ENCODE measurements at regions not wholly inside any gene's neighbourhood (a gene's known extent, or its start where the extent isn't known, plus 50 kb on each side); places are given as distances from the start of the nearest gene placed in this dataset.

DNA sequence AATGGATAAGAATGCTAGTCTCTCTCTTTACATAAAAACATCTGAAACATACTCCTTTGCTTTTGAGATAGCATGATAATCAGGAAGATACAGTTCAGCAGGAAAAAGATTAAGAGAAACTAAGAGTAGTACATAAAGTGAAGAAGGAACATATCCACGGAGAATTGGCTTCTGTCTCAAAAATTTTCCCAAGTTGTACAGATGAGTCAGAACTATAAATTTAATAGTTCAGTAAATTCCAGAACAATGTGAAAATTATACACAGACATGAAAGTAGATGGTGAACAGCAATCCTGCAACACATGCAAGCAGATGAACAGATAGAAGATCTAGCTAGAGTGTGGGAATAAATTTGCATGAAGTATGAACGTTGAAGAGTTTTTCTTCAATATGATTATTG is 691.4 kb upstream of the RIOK2 start:
- no peak for DNase-seq

- DNase-seq: no peak
Observed at GRCh38 chr5:97876272-97876671, 693.2 kb upstream of the RIOK2 start.

- DNase-seq: no peak
Observed at GRCh38 chr5:97877588-97877987, 694.5 kb upstream of the RIOK2 start.

DNA sequence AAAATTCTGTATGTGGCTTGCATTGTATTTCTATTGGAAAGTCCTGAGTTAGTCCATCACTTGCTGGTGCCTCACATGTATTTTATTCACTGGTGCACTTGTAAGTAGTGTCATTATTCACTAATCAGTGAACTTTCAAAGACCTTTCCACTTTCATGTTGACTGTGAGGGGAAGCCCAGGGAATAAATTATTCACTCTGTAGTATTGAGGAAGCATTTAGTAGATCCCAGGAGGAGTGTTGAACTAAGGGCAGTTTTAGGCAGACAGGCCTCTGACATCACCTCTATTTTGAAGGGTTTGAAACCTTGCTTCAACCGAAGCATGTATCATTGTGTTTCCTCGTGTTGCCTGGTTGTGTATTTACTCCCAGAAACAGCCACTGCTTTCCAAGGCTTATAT is 705.4 kb upstream of the RIOK2 start:
- DNase-seq: no peak

DNA sequence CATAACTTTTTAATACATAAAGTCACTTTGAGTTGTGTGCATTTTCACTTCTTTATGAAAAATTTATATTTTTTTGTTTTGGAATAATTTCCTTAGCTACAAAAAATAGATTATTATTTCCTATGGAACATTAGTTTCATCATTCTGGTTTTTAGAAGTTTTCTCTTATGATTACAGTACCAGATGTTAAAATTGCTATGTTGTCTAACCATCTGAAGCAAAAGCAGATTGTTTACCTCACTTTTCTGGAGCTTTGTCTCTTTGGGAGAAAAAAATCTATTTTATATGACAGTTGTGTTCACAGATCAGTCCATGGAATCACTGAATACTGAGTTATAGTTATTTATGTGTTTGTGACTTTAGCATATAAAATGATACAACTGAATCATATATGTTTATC is 708.9 kb upstream of the RIOK2 start:
- DNase-seq: no peak

DNA sequence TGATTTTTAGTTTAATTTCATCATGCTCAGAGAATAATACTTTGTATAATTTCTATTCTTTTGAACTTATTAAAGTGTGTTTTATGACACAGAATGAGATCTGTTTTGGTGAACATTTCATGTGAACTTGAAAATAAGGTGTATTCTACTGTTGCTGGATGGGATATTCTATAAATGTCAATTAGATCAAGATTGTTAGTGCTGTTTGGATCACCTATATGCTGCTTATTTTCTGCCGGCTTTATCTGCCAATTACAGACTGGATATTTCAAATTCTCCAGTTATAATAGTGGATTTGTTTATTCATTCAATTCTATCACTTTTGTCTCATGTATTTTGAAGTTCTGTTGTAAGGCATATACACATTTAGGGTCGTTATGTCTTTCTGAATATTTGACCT is 720.7 kb upstream of the RIOK2 start:
- no peak for DNase-seq

- no peak for DNase-seq
Observed at GRCh38 chr5:97906135-97906534, 723.1 kb upstream of the RIOK2 start.

DNA sequence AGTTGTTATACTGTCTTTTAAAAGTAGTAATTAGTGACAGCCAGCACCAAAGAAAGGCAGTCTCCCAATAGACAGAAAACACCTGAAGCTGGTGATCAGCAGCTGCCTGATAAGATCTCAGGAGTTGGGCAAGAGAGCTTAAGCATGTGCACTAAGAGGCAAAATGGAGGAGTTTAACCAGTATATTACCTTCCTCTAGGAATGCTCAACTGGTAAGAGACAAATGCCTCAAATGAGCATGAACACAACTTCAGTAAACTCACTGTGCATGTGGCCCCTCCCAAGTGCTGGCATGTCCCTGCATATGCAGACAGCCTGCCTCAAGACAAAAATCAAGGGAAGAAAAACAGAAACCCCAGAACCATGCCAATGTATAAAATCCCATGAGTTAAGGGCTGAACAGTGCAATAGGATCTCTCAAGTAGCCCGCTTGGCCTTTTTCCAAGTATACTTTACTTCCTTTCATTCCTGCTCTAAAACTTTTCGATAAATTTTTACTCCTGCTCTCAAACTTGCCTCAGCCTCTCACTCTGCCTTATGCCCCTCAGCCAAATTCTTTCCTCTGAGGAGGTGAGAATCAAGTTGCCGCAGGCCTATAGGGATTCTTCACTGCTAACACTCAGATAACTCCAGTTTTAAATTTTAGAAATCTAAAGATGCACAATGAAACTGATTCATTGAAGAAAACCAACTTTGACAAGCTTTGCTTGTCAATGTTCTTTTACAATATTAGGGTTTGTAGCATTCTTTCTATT is 724.8 kb upstream of the RIOK2 start:
- DNase-seq: no peak

GRCh38 chr5:97909541-97909940 is 726.5 kb upstream of the RIOK2 start:
- no peak for DNase-seq

DNA sequence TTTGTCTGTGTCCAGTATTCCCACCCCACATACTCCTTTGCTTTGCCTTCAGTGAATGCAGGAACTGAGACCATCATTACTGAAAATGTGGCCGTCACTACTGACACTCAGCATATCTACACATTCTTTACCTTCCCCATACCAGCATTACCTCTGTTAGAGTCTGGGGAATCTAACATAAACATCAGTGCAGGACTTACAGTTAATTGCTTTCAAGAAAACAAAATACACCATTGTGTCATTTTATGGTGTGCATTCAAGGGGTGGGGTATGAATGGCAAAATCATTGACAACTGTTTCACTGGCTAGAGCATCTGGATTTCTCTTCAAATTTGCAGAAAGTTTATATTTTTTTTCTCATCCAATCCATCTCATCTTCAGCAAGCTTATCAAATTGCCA is 731.4 kb upstream of the RIOK2 start:
- no peak for DNase-seq

- DNase-seq: no peak
Observed at GRCh38 chr5:97915106-97915505, 732.1 kb upstream of the RIOK2 start.

GRCh38 chr5:97918057-97918456 is 735.0 kb upstream of the RIOK2 start:
- no peak for DNase-seq

DNA sequence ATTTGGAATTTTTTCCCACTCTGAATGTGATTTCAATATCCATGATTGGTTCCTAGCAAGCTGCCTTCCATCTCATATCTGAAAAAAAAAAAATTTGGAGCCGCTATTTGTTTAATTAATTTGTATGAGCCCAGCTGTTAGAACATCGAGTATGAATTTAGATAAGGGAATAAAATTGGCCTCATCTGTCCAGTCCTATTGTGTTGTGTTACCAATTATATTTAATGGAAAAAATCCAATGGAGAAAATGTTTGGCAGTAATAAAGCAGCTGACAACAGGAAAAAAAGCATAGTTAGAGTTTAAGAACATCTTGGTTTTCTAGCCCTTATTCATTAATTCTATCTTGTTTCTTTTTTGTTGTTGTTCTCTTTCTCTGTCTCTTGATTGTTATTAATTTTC is 735.6 kb upstream of the RIOK2 start:
- DNase-seq: no peak

GRCh38 chr5:97919719-97920118 is 736.7 kb upstream of the RIOK2 start:
- no peak for DNase-seq

GRCh38 chr5:97922776-97923175 is 739.7 kb upstream of the RIOK2 start:
- no peak for DNase-seq

DNA sequence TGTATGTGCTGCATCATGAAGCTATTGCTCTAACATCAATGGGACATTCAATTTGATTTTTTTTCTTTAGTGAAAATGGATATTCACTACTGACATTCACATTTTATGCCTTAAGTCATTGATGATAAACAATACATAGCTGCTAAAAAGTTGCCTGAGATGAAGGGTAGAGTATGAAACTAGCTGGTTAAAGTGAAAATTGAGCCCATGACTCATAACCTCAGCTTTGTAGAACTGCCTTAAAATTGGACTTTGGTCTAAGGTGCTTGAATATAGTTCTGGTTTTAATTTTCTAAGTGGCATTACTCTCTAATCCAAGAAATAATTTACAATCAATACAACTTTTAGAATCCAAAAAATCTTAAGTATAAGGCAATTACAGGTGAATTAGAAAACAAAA is 740.4 kb upstream of the RIOK2 start:
- DNase-seq: no peak

DNA sequence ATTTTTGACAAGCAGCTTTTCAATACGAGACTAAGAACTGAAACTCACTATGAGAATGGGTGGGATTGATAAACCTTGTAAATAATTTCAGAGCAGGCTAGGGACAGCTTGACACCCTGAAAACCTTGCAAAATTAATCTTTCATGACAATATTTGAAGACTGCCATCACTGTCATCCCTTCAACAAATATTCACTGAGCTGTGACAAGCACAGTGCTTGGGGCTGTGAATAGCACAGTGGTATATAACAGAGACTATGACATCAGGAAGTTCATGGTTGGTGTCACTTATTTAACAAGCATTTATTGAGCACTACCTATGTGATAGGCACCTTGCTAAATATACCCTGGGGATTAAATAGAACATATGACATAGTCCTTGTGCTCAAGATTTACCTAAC is 741.0 kb upstream of the RIOK2 start:
- DNase-seq: no peak

- DNase-seq: no peak
Observed at GRCh38 chr5:97929383-97929782, 746.3 kb upstream of the RIOK2 start.

DNA sequence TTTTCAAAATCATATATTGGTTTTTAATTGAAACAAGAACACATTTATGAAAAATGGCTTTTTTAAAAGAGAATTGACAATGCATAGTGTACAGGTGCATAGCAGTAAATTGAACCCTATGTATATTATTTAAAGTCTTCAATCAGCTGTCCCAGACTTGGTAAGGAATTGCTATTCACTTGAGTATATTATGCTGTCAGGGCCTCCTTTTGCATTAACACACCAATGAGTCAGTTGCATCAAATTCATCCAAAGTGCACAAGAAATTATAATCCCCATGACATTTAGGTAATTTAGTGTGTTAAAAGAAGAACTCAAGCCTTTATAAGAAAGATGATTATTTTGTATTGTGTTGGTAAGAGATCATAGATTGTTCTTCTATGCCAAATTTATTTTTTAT is 748.8 kb upstream of the RIOK2 start:
- no peak for DNase-seq

- no peak for DNase-seq
Observed at GRCh38 chr5:97936231-97936630, 753.2 kb upstream of the RIOK2 start.

GRCh38 chr5:97937846-97938245 is 754.8 kb upstream of the RIOK2 start:
- DNase-seq: no peak

DNA sequence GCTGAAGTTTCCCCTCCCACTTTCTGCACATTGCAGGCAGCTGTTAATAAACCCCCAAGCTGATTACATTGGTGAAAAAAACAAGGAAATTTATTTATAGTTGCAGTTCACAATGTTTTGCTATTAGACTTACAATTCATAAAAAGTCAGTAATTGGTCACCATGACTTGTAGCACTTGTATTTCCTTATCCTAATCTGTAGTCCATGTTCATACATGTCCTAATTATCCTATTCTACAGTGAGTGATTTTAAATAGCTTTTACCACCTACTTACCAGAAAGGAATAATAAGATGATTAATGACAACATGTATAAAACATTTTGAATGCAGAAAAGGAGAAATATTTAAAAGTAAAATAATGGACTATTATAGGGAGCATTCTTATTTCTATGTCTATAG is 760.0 kb upstream of the RIOK2 start:
- no peak for DNase-seq

- DNase-seq: no peak
Observed at GRCh38 chr5:97951139-97951538, 768.1 kb upstream of the RIOK2 start.

- DNase-seq: no peak
Observed at GRCh38 chr5:97955450-97955849, 772.4 kb upstream of the RIOK2 start.

DNA sequence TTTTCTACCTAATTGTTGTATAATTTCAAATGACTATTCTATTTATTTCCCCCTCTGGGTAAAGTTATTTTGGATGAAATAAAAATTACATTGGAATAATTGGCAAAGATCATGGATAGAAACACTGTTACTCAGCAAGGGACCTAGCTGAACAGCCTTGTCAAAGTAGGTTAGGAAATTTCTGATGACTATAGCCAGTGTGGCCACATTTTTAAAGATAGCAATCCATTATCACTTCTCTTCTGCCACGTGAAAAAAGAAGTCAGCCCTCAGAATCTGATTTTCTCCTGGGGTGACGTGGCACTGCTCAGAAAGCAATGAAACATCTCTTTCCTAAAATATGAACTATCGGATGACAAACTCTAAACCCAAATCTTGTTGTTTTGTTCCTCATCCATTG is 784.2 kb upstream of the RIOK2 start:
- no peak for DNase-seq

DNA sequence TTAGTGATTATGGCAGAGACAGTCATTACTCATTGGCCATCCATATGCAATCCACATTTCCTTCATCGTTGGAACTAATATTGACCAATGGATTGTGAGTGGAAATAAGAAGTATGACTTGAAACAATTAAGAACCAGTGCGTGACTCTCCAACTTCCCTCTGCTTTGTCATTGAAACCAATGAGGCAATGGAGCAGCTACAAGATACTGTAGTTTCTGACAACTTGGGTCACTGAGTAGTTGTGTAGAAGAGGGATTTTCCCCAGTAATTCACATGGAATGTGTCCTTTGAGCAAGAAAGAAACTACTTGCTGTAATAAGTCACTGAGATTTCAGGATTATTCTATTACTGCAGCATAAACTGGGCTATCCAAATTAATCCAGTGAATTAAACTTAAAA is 785.3 kb upstream of the RIOK2 start:
- DNase-seq: no peak

Measured in stimulated activated CD4-positive, alpha-beta T cell treated with anti-CD3 and anti-CD28 coated beads, Interleukin-2, amount 100 ng/mL, for 48 hours (primary cell).